ENCODE measurements at regions not wholly inside any gene's neighbourhood (a gene's known extent, or its start where the extent isn't known, plus 50 kb on each side); places are given as distances from the start of the nearest gene placed in this dataset.
"Not testable (repeated sequence)": the region's sequence is repeated elsewhere in the genome, so short reads cannot be mapped to it uniquely, and the experiment has no call there.

GRCh38 chr1:91148641-91149069 is 126.8 kb upstream of the ZNF644 start:
- DNase-seq, result no peak

GRCh38 chr1:91141858-91142257 is 120.0 kb upstream of the ZNF644 start:
- DNase-seq, result no peak

- no peak for DNase-seq
Observed at GRCh38 chr1:91138959-91139358, 117.1 kb upstream of the ZNF644 start.

GRCh38 chr1:91137173-91137852 is 115.5 kb upstream of the ZNF644 start:
- DNase-seq, result no peak

GRCh38 chr1:91135799-91136198 is 114.0 kb upstream of the ZNF644 start:
- no peak for DNase-seq

- DNase-seq, result no peak
Observed at GRCh38 chr1:91133248-91133647, 111.4 kb upstream of the ZNF644 start.

- DNase-seq, result no peak
Observed at GRCh38 chr1:91130256-91130985, 108.6 kb upstream of the ZNF644 start.

- no peak for DNase-seq
Observed at GRCh38 chr1:91129458-91129857, 107.6 kb upstream of the ZNF644 start.

GRCh38 chr1:91129017-91129416 is 107.2 kb upstream of the ZNF644 start:
- no peak for DNase-seq

GRCh38 chr1:91124989-91125417 is 103.2 kb upstream of the ZNF644 start:
- no peak for DNase-seq

GRCh38 chr1:91124290-91124985 is 102.6 kb upstream of the ZNF644 start:
- no peak for DNase-seq

GRCh38 chr1:91123773-91124172 is 101.9 kb upstream of the ZNF644 start:
- DNase-seq, result no peak

GRCh38 chr1:91123319-91123718 is 101.5 kb upstream of the ZNF644 start:
- DNase-seq, result no peak

GRCh38 chr1:91122106-91122717 is 100.4 kb upstream of the ZNF644 start:
- no peak for DNase-seq

- DNase-seq, result no peak
Observed at GRCh38 chr1:91121366-91121765, 99.5 kb upstream of the ZNF644 start.

GRCh38 chr1:91120936-91121335 is 99.1 kb upstream of the ZNF644 start:
- DNase-seq, result no peak

- no peak for DNase-seq
Observed at GRCh38 chr1:91120421-91120820, 98.6 kb upstream of the ZNF644 start.

GRCh38 chr1:91104712-91105111 is 82.9 kb upstream of the ZNF644 start:
- no peak for DNase-seq

- no peak for DNase-seq
Observed at GRCh38 chr1:91101328-91101727, 79.5 kb upstream of the ZNF644 start.

GRCh38 chr1:91099746-91100621 is 78.1 kb upstream of the ZNF644 start:
- DNase-seq, result no peak

GRCh38 chr1:91098299-91098906 is 76.6 kb upstream of the ZNF644 start:
- DNase-seq, result no peak

- DNase-seq, result not testable (repeated sequence)
Observed at GRCh38 chr1:91095321-91095720, 73.5 kb upstream of the ZNF644 start.
